MCF 10A (cell line): ENCODE measurements at regions not wholly inside any gene's neighbourhood (a gene's known extent, or its start where the extent isn't known, plus 50 kb on each side); places are given as distances from the start of the nearest gene placed in this dataset.

Experiments
- BruUV-seq: library from RNA; stranded (reverse); fragments of 400-500 nt; replicated peaks from 2 replicates; lab custom pipeline; 2021; lab: Mats Ljungman, UMichigan
- CTCF ChIA-PET: fragments of 300-600 bp; sonication (Branson Sonifier 250); formaldehyde crosslinking; extraction: SDS; loops from one replicate; lab custom pipeline; 2021; ENCODE audit warnings: antibody characterized with exemption, inconsistent platforms; lab: Yijun Ruan, JAX
- POLR2A ChIA-PET: fragments of 300-600, 350-650 bp; sonication (Branson Sonifier 250); formaldehyde crosslinking; extraction: SDS; loops from one replicate; lab custom pipeline; 2020; ENCODE audit warnings: antibody characterized with exemption, inconsistent platforms; lab: Yijun Ruan, JAX
- DNase-seq: peaks from one replicate; pipeline ENCODE4 v3.0.0-alpha.2; 2018; ENCODE audit not compliant: unreplicated experiment
- H3K27ac Mint-ChIP-seq: one replicate; pipeline ENCODE4 v1.8.0; 2022; ENCODE audit warnings: mild to moderate bottlenecking, low read depth, mixed read lengths; ENCODE audit not compliant: unreplicated experiment
- H3K27me3 Mint-ChIP-seq: one replicate; pipeline ENCODE4 v1.8.0; 2022; ENCODE audit warnings: mixed read lengths; ENCODE audit not compliant: insufficient read depth, unreplicated experiment
- H3K36me3 Mint-ChIP-seq: one replicate; pipeline ENCODE4 v1.8.0; 2022; ENCODE audit warnings: mild to moderate bottlenecking, moderate library complexity, mixed read lengths; ENCODE audit not compliant: insufficient read depth, unreplicated experiment
- H3K4me1 Mint-ChIP-seq: one replicate; pipeline ENCODE4 v1.8.0; 2022; ENCODE audit warnings: mixed read lengths; ENCODE audit not compliant: insufficient read depth, unreplicated experiment
- H3K4me3 Mint-ChIP-seq: one replicate; pipeline ENCODE4 v1.8.0; 2022; ENCODE audit warnings: mild to moderate bottlenecking, moderate library complexity, mixed read lengths; ENCODE audit not compliant: unreplicated experiment
- H3K9me3 Mint-ChIP-seq: one replicate; pipeline ENCODE4 v1.8.0; 2022; ENCODE audit warnings: mixed read lengths; ENCODE audit not compliant: unreplicated experiment
- intact Hi-C: fragments of 100-400 bp; cut with micrococcal nuclease; formaldehyde crosslinking; loops from 2 replicates; pipeline ENCODE4 v1.14.1; 2022
- TF ChIP-seq, protein P1 (sequence below): fragments of 200-600 bp; IDR thresholded peaks from one replicate; pipeline ENCODE4 v1.8.0; 2022; ENCODE audit warnings: antibody characterized with exemption, mild to moderate bottlenecking; ENCODE audit not compliant: unreplicated experiment

- Mint-ChIP-seq H3K27me3 (no peaks in the 10 kb centered on the region), H3K9me3 (no peaks in the 10 kb centered on the region), H3K4me1 (no peaks in the 10 kb centered on the region), H3K27ac (no peak overlapping the region), H3K4me3 (no peak overlapping the region), H3K36me3 (no peaks in the 10 kb centered on the region)
- no TSS peak for BruUV-seq
- ChIA-PET POLR2A (no interaction called here), CTCF (no interaction called here)
- intact Hi-C loops, result no loop called here
- no peak for DNase-seq
- TF ChIP-seq, protein P1, sequence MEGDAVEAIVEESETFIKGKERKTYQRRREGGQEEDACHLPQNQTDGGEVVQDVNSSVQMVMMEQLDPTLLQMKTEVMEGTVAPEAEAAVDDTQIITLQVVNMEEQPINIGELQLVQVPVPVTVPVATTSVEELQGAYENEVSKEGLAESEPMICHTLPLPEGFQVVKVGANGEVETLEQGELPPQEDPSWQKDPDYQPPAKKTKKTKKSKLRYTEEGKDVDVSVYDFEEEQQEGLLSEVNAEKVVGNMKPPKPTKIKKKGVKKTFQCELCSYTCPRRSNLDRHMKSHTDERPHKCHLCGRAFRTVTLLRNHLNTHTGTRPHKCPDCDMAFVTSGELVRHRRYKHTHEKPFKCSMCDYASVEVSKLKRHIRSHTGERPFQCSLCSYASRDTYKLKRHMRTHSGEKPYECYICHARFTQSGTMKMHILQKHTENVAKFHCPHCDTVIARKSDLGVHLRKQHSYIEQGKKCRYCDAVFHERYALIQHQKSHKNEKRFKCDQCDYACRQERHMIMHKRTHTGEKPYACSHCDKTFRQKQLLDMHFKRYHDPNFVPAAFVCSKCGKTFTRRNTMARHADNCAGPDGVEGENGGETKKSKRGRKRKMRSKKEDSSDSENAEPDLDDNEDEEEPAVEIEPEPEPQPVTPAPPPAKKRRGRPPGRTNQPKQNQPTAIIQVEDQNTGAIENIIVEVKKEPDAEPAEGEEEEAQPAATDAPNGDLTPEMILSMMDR, result no peak
Measured at GRCh38 chr18:22521026-22521707, 103.5 kb upstream of the CTAGE1 start.

DNA sequence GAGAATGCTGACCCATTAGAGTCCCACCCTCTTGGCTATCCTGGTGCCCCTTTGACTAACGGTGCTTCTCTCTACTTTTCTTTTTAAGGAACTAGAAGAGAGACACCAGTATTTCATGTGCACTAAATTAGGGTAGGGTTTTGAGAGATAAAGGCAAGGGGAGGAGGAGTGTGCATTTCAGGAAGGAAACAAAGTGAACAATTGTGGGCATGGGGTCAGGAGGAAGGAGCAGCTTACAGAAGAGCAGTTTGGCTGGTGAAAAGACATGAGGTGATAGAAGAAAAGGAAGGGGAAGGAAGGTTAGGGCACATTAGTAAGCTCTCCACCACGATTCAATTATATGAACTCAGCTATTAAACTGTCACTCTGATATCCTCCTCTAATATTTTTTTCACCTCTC lies 105.8 kb upstream of the CTAGE1 start:
- intact Hi-C loops, result no loop called here
- TF ChIP-seq, protein P1, result no peak
- no peak overlapping the region for H3K4me3 Mint-ChIP-seq

DNA sequence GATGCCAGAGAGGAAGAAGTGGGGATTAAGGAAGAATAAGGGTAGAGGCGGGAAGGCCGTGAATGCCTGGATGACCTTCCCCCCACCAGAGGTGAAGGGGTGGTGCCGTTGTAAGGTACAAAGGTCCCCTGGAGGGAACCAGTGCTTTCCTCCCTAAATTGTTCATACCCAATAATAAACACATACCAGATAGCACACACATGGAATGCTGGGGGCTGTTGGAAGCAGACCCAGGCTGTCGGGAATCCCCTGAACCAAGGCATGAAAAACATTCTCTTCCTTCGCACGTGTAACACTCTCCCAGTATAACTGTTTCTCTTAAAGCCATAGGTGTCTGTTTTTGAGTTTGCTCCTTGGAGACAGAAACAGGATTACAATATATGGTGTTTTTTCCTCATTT lies 107.1 kb upstream of the CTAGE1 start:
- Mint-ChIP-seq H3K27me3 (no peaks in the 10 kb centered on the region), H3K27ac (no peak overlapping the region), H3K4me1 (no peaks in the 10 kb centered on the region), H3K4me3 (no peak overlapping the region), H3K36me3 (no peaks in the 10 kb centered on the region), H3K9me3 (no peaks in the 10 kb centered on the region)
- intact Hi-C loops, result no loop called here
- DNase-seq, result no peak
- TF ChIP-seq, protein P1, result no peak
- POLR2A ChIA-PET, result no interaction called here
- BruUV-seq, result no TSS peak
- CTCF ChIA-PET, result no interaction called here

More for the DNA sequence above, 105.8 kb upstream of the CTAGE1 start:
- DNase-seq, result no peak
- Mint-ChIP-seq H3K36me3 (no peaks in the 10 kb centered on the region), H3K27me3 (no peaks in the 10 kb centered on the region), H3K9me3 (no peaks in the 10 kb centered on the region), H3K27ac (no peak overlapping the region), H3K4me1 (no peaks in the 10 kb centered on the region)
- no TSS peak for BruUV-seq
- POLR2A ChIA-PET, result no interaction called here
- CTCF ChIA-PET, result no interaction called here

DNA sequence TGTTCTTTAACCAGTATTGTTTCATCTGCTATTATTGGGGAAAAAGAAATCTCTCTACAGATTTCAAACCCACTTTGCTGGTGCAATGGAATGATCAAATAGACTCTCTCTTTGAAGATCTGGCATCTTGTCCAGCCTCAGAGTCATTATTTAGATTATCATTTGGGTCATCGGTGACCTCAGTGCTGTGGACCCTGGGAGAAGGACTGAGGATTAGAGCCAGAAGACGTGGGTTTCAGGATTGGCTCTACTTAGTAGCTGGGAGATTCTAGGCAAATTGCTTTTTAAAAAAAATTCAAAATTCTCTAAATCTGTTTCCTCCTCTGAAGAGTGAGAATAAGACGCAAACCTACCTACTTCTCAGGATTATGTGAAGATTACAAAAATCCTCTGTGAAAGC lies 107.6 kb upstream of the CTAGE1 start:
- H3K4me3 Mint-ChIP-seq, result no peak overlapping the region
- TF ChIP-seq, protein P1, result no peak
- ChIA-PET CTCF (interaction anchor here (0.9 kb wide), 1 partner anchor 37 kb away, joined by 4 read pairs; no protein-coding TSS in a partner anchor), POLR2A (no interaction called here)
- no peaks in the 10 kb centered on the region for H3K27me3 Mint-ChIP-seq
- no peaks in the 10 kb centered on the region for H3K4me1 Mint-ChIP-seq
- H3K9me3 Mint-ChIP-seq, result no peaks in the 10 kb centered on the region
- intact Hi-C loops, result no loop called here
- H3K27ac Mint-ChIP-seq, result no peak overlapping the region
- BruUV-seq, result no TSS peak
- no peak for DNase-seq
- no peaks in the 10 kb centered on the region for H3K36me3 Mint-ChIP-seq
